ENCODE measurements at regions not wholly inside any gene's neighbourhood (a gene's known extent, or its start where the extent isn't known, plus 50 kb on each side); places are given as distances from the start of the nearest gene placed in this dataset.

GRCh38 chr10:55013318-55013717 is 212.3 kb upstream of the PCDH15 start:
- TF ChIP-seq CTCF (IDR thresholded peaks at IDR 0.05; ENCODE audit: low read length) (no peak), EZH2phosphoT487 (IDR thresholded peaks at IDR 0.05; ENCODE audit: low read length) (no peak), EZH2 (optimal IDR thresholded peaks at IDR 0.05; ENCODE audit: low read depth, low read length) (no peak)
